ENCODE measurements at regions not wholly inside any gene's neighbourhood (a gene's known extent, or its start where the extent isn't known, plus 50 kb on each side); places are given as distances from the start of the nearest gene placed in this dataset.

GRCh38 chr1:163912170-163912884, 590.6 kb downstream of the NUF2 start:
- Mint-ChIP-seq H3K4me3 (no peak overlapping the region), H3K9me3 (ENCODE audit: insufficient read depth) (peaks cover 32% of the 10 kb centered on the region), H3K4me1 (ENCODE audit: low read depth) (no peaks in the 10 kb centered on the region), H3K27ac (no peak overlapping the region), H3K27me3 (ENCODE audit: low read depth) (no peaks in the 10 kb centered on the region), H3K36me3 (ENCODE audit: low read depth) (no peaks in the 10 kb centered on the region)
- ChIA-PET POLR2A (no interaction called here), CTCF (no interaction called here)
- no peak for DNase-seq
- ATAC-seq, result no peak

GRCh38 chr1:163914785-163915413, 593.1 kb downstream of the NUF2 start:
- H3K36me3 Mint-ChIP-seq (ENCODE audit: low read depth), result no peaks in the 10 kb centered on the region
- H3K4me3 Mint-ChIP-seq, result no peak overlapping the region
- no peak overlapping the region for H3K27ac Mint-ChIP-seq
- H3K9me3 Mint-ChIP-seq (ENCODE audit: insufficient read depth), result peaks cover 14% of the 10 kb centered on the region
- no peaks in the 10 kb centered on the region for H3K27me3 Mint-ChIP-seq (ENCODE audit: low read depth)
- ATAC-seq (no peak), DNase-seq (no peak)
- ChIA-PET POLR2A (no interaction called here), CTCF (no interaction called here)
- H3K4me1 Mint-ChIP-seq (ENCODE audit: low read depth), result no peaks in the 10 kb centered on the region

GRCh38 chr1:163922743-163923201, 601.0 kb downstream of the NUF2 start:
- H3K9me3 Mint-ChIP-seq (ENCODE audit: insufficient read depth), result no peaks in the 10 kb centered on the region
- ATAC-seq (no peak), DNase-seq (no peak)
- ChIA-PET POLR2A (no interaction called here), CTCF (no interaction called here)
- no peak overlapping the region for H3K4me3 Mint-ChIP-seq
- no peak overlapping the region for H3K27ac Mint-ChIP-seq
- no peaks in the 10 kb centered on the region for H3K27me3 Mint-ChIP-seq (ENCODE audit: low read depth)
- H3K4me1 Mint-ChIP-seq (ENCODE audit: low read depth), result no peaks in the 10 kb centered on the region
- H3K36me3 Mint-ChIP-seq (ENCODE audit: low read depth), result no peaks in the 10 kb centered on the region

GRCh38 chr1:163924041-163924440, 602.3 kb downstream of the NUF2 start:
- no peak overlapping the region for H3K27ac Mint-ChIP-seq

GRCh38 chr1:163927493-163927892, 605.7 kb downstream of the NUF2 start:
- DNase-seq (no peak), ATAC-seq (no peak)
- Mint-ChIP-seq H3K4me3 (no peak overlapping the region), H3K27me3 (ENCODE audit: low read depth) (no peaks in the 10 kb centered on the region), H3K36me3 (ENCODE audit: low read depth) (no peaks in the 10 kb centered on the region), H3K9me3 (ENCODE audit: insufficient read depth) (no peaks in the 10 kb centered on the region), H3K27ac (no peak overlapping the region), H3K4me1 (ENCODE audit: low read depth) (no peaks in the 10 kb centered on the region)
- POLR2A ChIA-PET, result interaction anchor here (0.6 kb wide), 1 partner anchor 823 kb away, joined by 3 read pairs; no protein-coding TSS in a partner anchor
- CTCF ChIA-PET, result no interaction called here

More at GRCh38 chr1:163924041-163924440, 602.3 kb downstream of the NUF2 start:
- ChIA-PET CTCF (no interaction called here), POLR2A (no interaction called here)
- H3K9me3 Mint-ChIP-seq (ENCODE audit: insufficient read depth), result no peaks in the 10 kb centered on the region
- H3K27me3 Mint-ChIP-seq (ENCODE audit: low read depth), result no peaks in the 10 kb centered on the region
- no peak for ATAC-seq
- no peak overlapping the region for H3K4me3 Mint-ChIP-seq
- no peaks in the 10 kb centered on the region for H3K36me3 Mint-ChIP-seq (ENCODE audit: low read depth)
- DNase-seq, result no peak
- H3K4me1 Mint-ChIP-seq (ENCODE audit: low read depth), result no peaks in the 10 kb centered on the region

- Mint-ChIP-seq H3K27me3 (ENCODE audit: low read depth) (no peaks in the 10 kb centered on the region), H3K4me3 (no peak overlapping the region), H3K27ac (no peak overlapping the region), H3K9me3 (ENCODE audit: insufficient read depth) (no peaks in the 10 kb centered on the region), H3K36me3 (ENCODE audit: low read depth) (no peaks in the 10 kb centered on the region), H3K4me1 (ENCODE audit: low read depth) (no peaks in the 10 kb centered on the region)
- POLR2A ChIA-PET, result interaction anchor here (0.6 kb wide), 1 partner anchor 822 kb away, joined by 3 read pairs; no protein-coding TSS in a partner anchor
- ATAC-seq (no peak), DNase-seq (no peak)
- CTCF ChIA-PET, result no interaction called here
Observed at GRCh38 chr1:163928069-163928468, 606.3 kb downstream of the NUF2 start.

- H3K36me3 Mint-ChIP-seq (ENCODE audit: low read depth), result no peaks in the 10 kb centered on the region
- no peak overlapping the region for H3K4me3 Mint-ChIP-seq
- ATAC-seq, result no peak
- ChIA-PET CTCF (no interaction called here), POLR2A (no interaction called here)
- H3K4me1 Mint-ChIP-seq (ENCODE audit: low read depth), result no peaks in the 10 kb centered on the region
- no peak for DNase-seq
- no peaks in the 10 kb centered on the region for H3K27me3 Mint-ChIP-seq (ENCODE audit: low read depth)
- H3K27ac Mint-ChIP-seq, result no peak overlapping the region
- H3K9me3 Mint-ChIP-seq (ENCODE audit: insufficient read depth), result no peaks in the 10 kb centered on the region
Observed at GRCh38 chr1:163928651-163929050, 606.9 kb downstream of the NUF2 start.

- Mint-ChIP-seq H3K27me3 (ENCODE audit: low read depth) (no peaks in the 10 kb centered on the region), H3K4me3 (no peak overlapping the region), H3K9me3 (ENCODE audit: insufficient read depth) (peaks cover 4% of the 10 kb centered on the region), H3K27ac (no peak overlapping the region), H3K4me1 (ENCODE audit: low read depth) (no peaks in the 10 kb centered on the region), H3K36me3 (ENCODE audit: low read depth) (no peaks in the 10 kb centered on the region)
- ChIA-PET CTCF (no interaction called here), POLR2A (no interaction called here)
- ATAC-seq, result no peak
- DNase-seq, result no peak
Observed at GRCh38 chr1:163932901-163933300, 611.1 kb downstream of the NUF2 start.

GRCh38 chr1:163933437-163933836, 611.7 kb downstream of the NUF2 start:
- H3K4me3 Mint-ChIP-seq, result no peak overlapping the region
- H3K27me3 Mint-ChIP-seq (ENCODE audit: low read depth), result no peaks in the 10 kb centered on the region
- no peaks in the 10 kb centered on the region for H3K4me1 Mint-ChIP-seq (ENCODE audit: low read depth)
- CTCF ChIA-PET, result no interaction called here
- POLR2A ChIA-PET, result no interaction called here
- DNase-seq, result no peak
- H3K27ac Mint-ChIP-seq, result no peak overlapping the region
- no peak for ATAC-seq
- peaks cover 4% of the 10 kb centered on the region for H3K9me3 Mint-ChIP-seq (ENCODE audit: insufficient read depth)
- H3K36me3 Mint-ChIP-seq (ENCODE audit: low read depth), result no peaks in the 10 kb centered on the region

- Mint-ChIP-seq H3K27me3 (ENCODE audit: low read depth) (no peaks in the 10 kb centered on the region), H3K4me3 (no peak overlapping the region), H3K9me3 (ENCODE audit: insufficient read depth) (peaks cover 7% of the 10 kb centered on the region), H3K36me3 (ENCODE audit: low read depth) (no peaks in the 10 kb centered on the region), H3K27ac (no peak overlapping the region), H3K4me1 (ENCODE audit: low read depth) (no peaks in the 10 kb centered on the region)
- ATAC-seq, result no peak
- ChIA-PET CTCF (no interaction called here), POLR2A (no interaction called here)
- no peak for DNase-seq
Observed at GRCh38 chr1:163935738-163936374, 614.1 kb downstream of the NUF2 start.

- DNase-seq (no peak), ATAC-seq (no peak)
- CTCF ChIA-PET, result no interaction called here
- H3K4me3 Mint-ChIP-seq, result no peak overlapping the region
- H3K36me3 Mint-ChIP-seq (ENCODE audit: low read depth), result no peaks in the 10 kb centered on the region
- no peak overlapping the region for H3K27ac Mint-ChIP-seq
- POLR2A ChIA-PET, result no interaction called here
- no peaks in the 10 kb centered on the region for H3K4me1 Mint-ChIP-seq (ENCODE audit: low read depth)
- no peaks in the 10 kb centered on the region for H3K27me3 Mint-ChIP-seq (ENCODE audit: low read depth)
- H3K9me3 Mint-ChIP-seq (ENCODE audit: insufficient read depth), result peaks cover 18% of the 10 kb centered on the region
Observed at GRCh38 chr1:163959622-163960021, 599.4 kb upstream of the PBX1 start.

GRCh38 chr1:163970151-163970550, 588.8 kb upstream of the PBX1 start:
- ChIA-PET CTCF (no interaction called here), POLR2A (no interaction called here)
- peaks cover 5% of the 10 kb centered on the region for H3K9me3 Mint-ChIP-seq (ENCODE audit: insufficient read depth)
- no peaks in the 10 kb centered on the region for H3K4me1 Mint-ChIP-seq (ENCODE audit: low read depth)
- H3K4me3 Mint-ChIP-seq, result no peak overlapping the region
- DNase-seq, result no peak
- H3K36me3 Mint-ChIP-seq (ENCODE audit: low read depth), result no peaks in the 10 kb centered on the region
- H3K27me3 Mint-ChIP-seq (ENCODE audit: low read depth), result no peaks in the 10 kb centered on the region
- no peak overlapping the region for H3K27ac Mint-ChIP-seq
- no peak for ATAC-seq

Data from activated CD8-positive, alpha-beta T cell treated with anti-CD3 and anti-CD28 coated beads, Interleukin-2, amount 10 ng/mL, durations not matched to agents 7 days and 5 days (primary cell).